ENCODE measurements at regions not wholly inside any gene's neighbourhood (a gene's known extent, or its start where the extent isn't known, plus 50 kb on each side); places are given as distances from the start of the nearest gene placed in this dataset.

- TF ChIP-seq CTCF (IDR thresholded peaks at IDR 0.05) (no peak), POLR2A (IDR thresholded peaks at IDR 0.05) (no peak)
These were observed 316.0 kb downstream of the LMO4 start for GRCh38 chr1:87644579-87645190.
